GM21723 (cell line): ENCODE measurements at regions not wholly inside any gene's neighbourhood (a gene's known extent, or its start where the extent isn't known, plus 50 kb on each side); places are given as distances from the start of the nearest gene placed in this dataset.

Experiments used
- ATAC-seq: cut with Tn5 transposase; IDR thresholded peaks from one replicate; pipeline ENCODE4 v1.9.1; 2021; ENCODE audit warnings: mild to moderate bottlenecking, moderate library complexity; ENCODE audit not compliant: unreplicated experiment

- ATAC-seq = no peak
Observed at GRCh38 chr14:40317690-40318089, 885.5 kb upstream of the FBXO33 start.

GRCh38 chr14:40312296-40312695 lies 880.1 kb upstream of the FBXO33 start:
- no peak for ATAC-seq

GRCh38 chr14:40309124-40309523 lies 876.9 kb upstream of the FBXO33 start:
- ATAC-seq = no peak

GRCh38 chr14:40308240-40308639 lies 876.0 kb upstream of the FBXO33 start:
- ATAC-seq = no peak

- no peak for ATAC-seq
Observed at GRCh38 chr14:40296821-40297220, 864.6 kb upstream of the FBXO33 start.

GRCh38 chr14:40292664-40293063 lies 860.4 kb upstream of the FBXO33 start:
- no peak for ATAC-seq

GRCh38 chr14:40282196-40282595 lies 850.0 kb upstream of the FBXO33 start:
- ATAC-seq = no peak

- ATAC-seq = no peak
Observed at GRCh38 chr14:40280652-40281051, 848.4 kb upstream of the FBXO33 start.

- no peak for ATAC-seq
Observed at GRCh38 chr14:40273417-40273816, 841.2 kb upstream of the FBXO33 start.

- ATAC-seq = no peak
Observed at GRCh38 chr14:40271480-40271879, 839.2 kb upstream of the FBXO33 start.

GRCh38 chr14:40269436-40269835 lies 837.2 kb upstream of the FBXO33 start:
- no peak for ATAC-seq

- ATAC-seq = no peak
Observed at GRCh38 chr14:40268236-40268635, 836.0 kb upstream of the FBXO33 start.

GRCh38 chr14:40265096-40265495 lies 832.9 kb upstream of the FBXO33 start:
- no peak for ATAC-seq

GRCh38 chr14:40252817-40253447 lies 820.7 kb upstream of the FBXO33 start:
- no peak for ATAC-seq

GRCh38 chr14:40248671-40249070 lies 816.4 kb upstream of the FBXO33 start:
- ATAC-seq = no peak

- no peak for ATAC-seq
Observed at GRCh38 chr14:40240245-40240859, 808.1 kb upstream of the FBXO33 start.

- no peak for ATAC-seq
Observed at GRCh38 chr14:40232302-40232701, 800.1 kb upstream of the FBXO33 start.

- ATAC-seq = no peak
Observed at GRCh38 chr14:40229676-40230075, 797.4 kb upstream of the FBXO33 start.

GRCh38 chr14:40222996-40223395 lies 790.8 kb upstream of the FBXO33 start:
- ATAC-seq = no peak

- ATAC-seq = no peak
Observed at GRCh38 chr14:40221428-40221827, 789.2 kb upstream of the FBXO33 start.

- no peak for ATAC-seq
Observed at GRCh38 chr14:40219032-40219431, 786.8 kb upstream of the FBXO33 start.

GRCh38 chr14:40218282-40218941 lies 786.2 kb upstream of the FBXO33 start:
- no peak for ATAC-seq
